HL-60 (cell line): ENCODE measurements at regions not wholly inside any gene's neighbourhood (a gene's known extent, or its start where the extent isn't known, plus 50 kb on each side); places are given as distances from the start of the nearest gene placed in this dataset.

Experiments used
- DNase-seq, 2 experiments: peaks; one replicate each; pipeline ENCODE4 v3.0.0-alpha.2; 2010 to 2020; ENCODE audit warnings: low read depth in 1 of 2, low spot score in 1 of 2
- H3K27ac ChIP-seq: fragments of 250-450 bp; sonication (Bioruptor Pico); replicated peaks from 2 replicates; pipeline ENCODE4 v1.5.1; 2020; ENCODE audit warnings: mild to moderate bottlenecking, moderate library complexity
- H3K27me3 ChIP-seq: fragments of 250-450 bp; sonication (Bioruptor Pico); 2 replicates; pipeline ENCODE4 v1.5.1; 2021; ENCODE audit warnings: mild to moderate bottlenecking, moderate library complexity; ENCODE audit not compliant: insufficient read depth, poor library complexity, severe bottlenecking
- H3K4me3 ChIP-seq: replicated peaks from 2 replicates; pipeline ENCODE4 v1.5.1; 2011; ENCODE audit warnings: mild to moderate bottlenecking, control low read depth, low read length; ENCODE audit not compliant: insufficient read depth
- CTCF ChIP-seq: IDR thresholded peaks from one replicate; pipeline ENCODE4 v1.5.1; 2011; ENCODE audit warnings: low read length, control low read depth, inconsistent platforms; ENCODE audit not compliant: insufficient read depth
- GABPA ChIP-seq: IDR thresholded peaks from 2 replicates; pipeline ENCODE4 v1.6.1; 2012; ENCODE audit warnings: low read depth
- POLR2AphosphoS5 ChIP-seq: IDR thresholded peaks from 2 replicates; pipeline ENCODE4 v1.6.1; 2012; ENCODE audit warnings: low read depth
- SPI1 ChIP-seq: IDR thresholded peaks from 2 replicates; pipeline ENCODE4 v1.6.1; 2012; ENCODE audit warnings: low read depth, mild to moderate bottlenecking, borderline replicate concordance
- TF ChIP-seq, protein P1 (sequence below): IDR thresholded peaks from 2 replicates; pipeline ENCODE4 v1.6.1; 2012; ENCODE audit warnings: low read depth; ENCODE audit not compliant: insufficient replicate concordance

DNA sequence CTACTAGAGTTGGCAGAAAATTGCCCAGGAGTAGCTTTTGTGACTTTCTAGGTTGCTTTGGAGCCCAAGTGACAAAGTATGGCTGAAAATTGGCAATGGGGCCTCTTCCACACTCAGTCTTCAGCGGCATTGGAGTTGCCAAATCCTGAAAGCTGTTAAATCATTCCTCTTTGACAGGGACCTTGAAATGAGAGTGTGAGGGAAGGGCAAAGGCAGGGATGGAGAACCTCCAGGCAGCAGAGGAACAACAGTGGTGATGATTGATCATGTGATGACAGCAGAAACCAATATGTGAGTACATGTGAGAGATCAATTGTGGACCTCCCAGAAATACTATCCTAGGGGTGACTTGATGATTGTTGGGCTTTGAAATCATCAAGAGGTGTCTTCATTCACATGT lies 393.9 kb downstream of the KIF16B start:
- Histone ChIP-seq H3K4me3 (no peak overlapping the region), H3K27me3 (no peaks in the 10 kb centered on the region), H3K27ac (no peak overlapping the region)
- no peak for DNase-seq
- TF ChIP-seq, protein P1, sequence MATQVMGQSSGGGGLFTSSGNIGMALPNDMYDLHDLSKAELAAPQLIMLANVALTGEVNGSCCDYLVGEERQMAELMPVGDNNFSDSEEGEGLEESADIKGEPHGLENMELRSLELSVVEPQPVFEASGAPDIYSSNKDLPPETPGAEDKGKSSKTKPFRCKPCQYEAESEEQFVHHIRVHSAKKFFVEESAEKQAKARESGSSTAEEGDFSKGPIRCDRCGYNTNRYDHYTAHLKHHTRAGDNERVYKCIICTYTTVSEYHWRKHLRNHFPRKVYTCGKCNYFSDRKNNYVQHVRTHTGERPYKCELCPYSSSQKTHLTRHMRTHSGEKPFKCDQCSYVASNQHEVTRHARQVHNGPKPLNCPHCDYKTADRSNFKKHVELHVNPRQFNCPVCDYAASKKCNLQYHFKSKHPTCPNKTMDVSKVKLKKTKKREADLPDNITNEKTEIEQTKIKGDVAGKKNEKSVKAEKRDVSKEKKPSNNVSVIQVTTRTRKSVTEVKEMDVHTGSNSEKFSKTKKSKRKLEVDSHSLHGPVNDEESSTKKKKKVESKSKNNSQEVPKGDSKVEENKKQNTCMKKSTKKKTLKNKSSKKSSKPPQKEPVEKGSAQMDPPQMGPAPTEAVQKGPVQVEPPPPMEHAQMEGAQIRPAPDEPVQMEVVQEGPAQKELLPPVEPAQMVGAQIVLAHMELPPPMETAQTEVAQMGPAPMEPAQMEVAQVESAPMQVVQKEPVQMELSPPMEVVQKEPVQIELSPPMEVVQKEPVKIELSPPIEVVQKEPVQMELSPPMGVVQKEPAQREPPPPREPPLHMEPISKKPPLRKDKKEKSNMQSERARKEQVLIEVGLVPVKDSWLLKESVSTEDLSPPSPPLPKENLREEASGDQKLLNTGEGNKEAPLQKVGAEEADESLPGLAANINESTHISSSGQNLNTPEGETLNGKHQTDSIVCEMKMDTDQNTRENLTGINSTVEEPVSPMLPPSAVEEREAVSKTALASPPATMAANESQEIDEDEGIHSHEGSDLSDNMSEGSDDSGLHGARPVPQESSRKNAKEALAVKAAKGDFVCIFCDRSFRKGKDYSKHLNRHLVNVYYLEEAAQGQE: no peak
- TF ChIP-seq CTCF (no peak), GABPA (no peak), POLR2AphosphoS5 (no peak), SPI1 (no peak)

GRCh38 chr20:16178546-16179135 lies 394.6 kb downstream of the KIF16B start:
- TF ChIP-seq CTCF: no peak
- TF ChIP-seq POLR2AphosphoS5: no peak
- TF ChIP-seq, protein P1: no peak
- no peak for TF ChIP-seq GABPA
- TF ChIP-seq SPI1: no peak
- Histone ChIP-seq H3K4me3 (no peak overlapping the region), H3K27ac (no peak overlapping the region), H3K27me3 (no peaks in the 10 kb centered on the region)
- no peak for DNase-seq

GRCh38 chr20:16175322-16175961 lies 397.8 kb downstream of the KIF16B start:
- no peak overlapping the region for H3K4me3 ChIP-seq
- no peak for DNase-seq

More at GRCh38 chr20:16175322-16175961, 397.8 kb downstream of the KIF16B start:
- Histone ChIP-seq H3K27me3 (no peaks in the 10 kb centered on the region), H3K27ac (no peak overlapping the region)
- TF ChIP-seq SPI1: no peak
- TF ChIP-seq POLR2AphosphoS5: no peak
- TF ChIP-seq GABPA: no peak
- TF ChIP-seq CTCF: no peak
- TF ChIP-seq, protein P1: no peak
